Ecto neural progenitor cell (in vitro differentiated cells): ENCODE measurements at regions not wholly inside any gene's neighbourhood (a gene's known extent, or its start where the extent isn't known, plus 50 kb on each side); places are given as distances from the start of the nearest gene placed in this dataset.
A peak's percentile ranks its signal among the peaks of the same experiment; 100 is the strongest.

ENCODE experiments used
- DNase-seq: peaks from one replicate; pipeline ENCODE4 v3.0.0-alpha.2; 2018; ENCODE audit warnings: low spot score

DNA sequence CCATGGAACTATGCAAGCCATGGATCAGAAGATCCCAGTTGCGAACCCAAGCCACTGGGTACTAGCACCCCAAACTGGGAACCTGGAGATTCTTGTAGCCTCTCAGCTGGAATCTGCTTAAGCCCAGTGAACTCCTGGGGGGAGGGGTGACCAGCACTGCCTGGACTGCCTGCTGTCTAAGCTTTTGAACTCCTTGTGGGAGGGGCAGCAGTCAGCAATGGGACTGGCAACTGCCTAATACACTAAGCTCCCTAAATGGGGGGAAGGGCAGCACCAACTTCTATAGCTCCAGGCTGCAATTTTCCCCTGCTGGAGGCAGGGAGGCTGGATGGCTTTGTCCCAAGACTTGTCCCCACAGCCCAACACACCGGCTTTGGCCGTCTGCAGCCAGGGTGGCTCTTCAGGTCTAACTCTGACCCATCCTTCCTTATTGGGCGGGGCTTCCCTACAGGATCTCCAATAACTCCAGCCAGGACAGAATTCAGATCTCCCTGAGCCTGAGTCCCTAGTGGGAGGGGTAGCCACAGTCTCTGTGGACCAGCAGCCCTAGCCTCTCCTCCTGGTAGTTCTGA, 485.1 kb downstream of the SOX5 start:
- no peak for DNase-seq

DNA sequence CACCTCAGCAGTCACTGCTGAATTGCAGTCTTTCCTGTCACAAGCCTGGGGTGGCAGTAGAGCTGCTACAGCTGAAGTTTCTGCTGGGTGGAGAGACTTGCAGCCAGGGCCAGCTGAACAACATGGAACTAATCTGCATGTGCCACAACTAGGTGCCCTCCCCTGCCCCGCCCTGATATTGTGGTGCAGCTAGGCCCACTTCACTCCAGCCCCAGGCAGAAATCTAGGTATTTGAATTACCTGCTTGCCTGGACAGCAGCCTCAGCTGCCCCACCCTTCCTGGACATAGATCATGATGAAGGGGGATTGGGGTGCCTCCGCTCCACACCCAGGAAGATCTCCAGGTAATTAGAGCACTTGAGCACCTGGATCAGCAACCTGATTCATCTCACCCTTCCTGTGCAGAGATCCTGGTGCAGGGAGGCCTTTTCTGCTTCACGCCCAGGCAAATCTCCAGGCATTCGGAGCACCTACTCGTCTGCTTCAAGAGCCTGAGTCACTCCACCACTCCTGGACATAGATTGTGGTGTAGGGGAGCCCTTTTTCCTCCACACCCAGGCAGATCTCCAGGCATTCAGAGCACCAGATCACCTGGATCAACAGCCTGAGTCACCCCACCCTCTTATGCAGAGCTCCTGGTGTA, 477.0 kb downstream of the SOX5 start:
- peak; percentile 45 for DNase-seq

DNA sequence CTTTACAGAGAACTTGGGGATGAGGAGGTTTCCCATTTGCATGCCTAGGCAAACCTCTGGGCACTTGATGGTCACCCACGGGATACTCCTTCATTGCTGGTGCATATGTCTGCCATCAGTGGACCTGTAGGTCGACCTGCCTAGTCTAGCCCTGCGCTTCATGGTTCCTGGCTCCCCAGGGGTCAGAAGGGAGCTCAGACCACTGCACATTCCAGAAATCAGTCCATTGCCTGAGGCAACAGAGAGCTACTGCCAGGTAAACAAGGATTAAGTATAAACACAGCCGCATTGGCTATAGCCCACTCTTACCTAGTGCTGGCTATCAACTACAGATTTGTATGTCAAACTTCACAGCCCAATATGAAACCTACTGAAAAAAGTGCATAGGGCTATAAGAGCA, 476.4 kb downstream of the SOX5 start:
- peak; percentile 47 for DNase-seq

DNA sequence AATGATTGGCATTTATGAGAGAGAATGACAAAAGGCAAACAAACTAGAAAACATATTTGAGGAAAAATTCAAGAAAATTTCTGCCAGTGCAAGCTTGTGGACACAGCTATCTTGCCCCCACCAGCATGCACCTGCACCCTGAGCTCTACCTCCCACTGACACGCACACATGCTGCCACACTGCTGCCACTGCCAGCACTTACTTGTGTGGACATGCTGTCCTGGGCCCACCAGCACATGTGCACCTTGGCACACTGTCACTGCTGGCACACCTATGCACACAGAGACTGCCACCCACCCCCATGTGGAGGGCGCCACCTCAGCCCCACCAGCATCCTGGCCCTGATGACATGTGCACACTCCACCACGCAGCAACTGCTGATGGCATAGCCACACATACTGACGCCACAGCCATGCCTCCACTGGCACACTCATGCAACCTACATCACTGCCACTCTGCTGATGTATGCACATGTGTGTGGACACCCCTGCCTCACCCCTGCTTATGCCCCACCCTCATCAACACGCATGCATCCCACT, 475.0 kb downstream of the SOX5 start:
- no peak for DNase-seq
